OCI-LY3 (cell line): ENCODE measurements at regions not wholly inside any gene's neighbourhood (a gene's known extent, or its start where the extent isn't known, plus 50 kb on each side); places are given as distances from the start of the nearest gene placed in this dataset.

ENCODE experiments used
- CTCF ChIP-seq: fragments of 200-600, 300-600 bp; sonication (generic); IDR thresholded peaks from 2 replicates; pipeline ENCODE4 v1.5.1; 2014; ENCODE audit warnings: antibody characterized with exemption, low read length, low read depth
- EZH2phosphoT487 ChIP-seq: fragments of 200-600 bp; shearing (Covaris generic); IDR thresholded peaks from 2 replicates; pipeline ENCODE4 v1.6.1; 2018; ENCODE audit warnings: antibody characterized with exemption, mixed run types, low read depth

DNA sequence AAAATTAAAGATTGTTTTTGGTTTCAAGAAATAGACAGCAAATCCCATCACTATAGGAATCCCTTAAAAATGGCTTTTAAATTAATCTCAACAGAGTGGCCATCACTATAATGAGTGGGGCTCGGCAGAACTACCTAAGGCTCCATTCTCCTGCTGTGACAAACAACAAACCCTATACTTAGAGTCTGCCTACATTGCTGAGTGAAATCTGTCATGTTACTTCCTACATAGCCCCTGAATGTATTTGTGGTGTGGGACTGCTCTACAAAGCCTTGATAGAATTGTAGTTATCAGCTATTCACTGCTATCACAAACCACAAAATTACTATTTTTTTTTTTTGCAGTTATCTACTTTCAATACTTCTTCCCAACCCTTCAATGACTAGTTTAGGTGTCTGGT, 538.7 kb upstream of the ATXN7L3B start:
- TF ChIP-seq CTCF = no peak
- no peak for TF ChIP-seq EZH2phosphoT487
